ENCODE measurements at regions not wholly inside any gene's neighbourhood (a gene's known extent, or its start where the extent isn't known, plus 50 kb on each side); places are given as distances from the start of the nearest gene placed in this dataset.

DNA sequence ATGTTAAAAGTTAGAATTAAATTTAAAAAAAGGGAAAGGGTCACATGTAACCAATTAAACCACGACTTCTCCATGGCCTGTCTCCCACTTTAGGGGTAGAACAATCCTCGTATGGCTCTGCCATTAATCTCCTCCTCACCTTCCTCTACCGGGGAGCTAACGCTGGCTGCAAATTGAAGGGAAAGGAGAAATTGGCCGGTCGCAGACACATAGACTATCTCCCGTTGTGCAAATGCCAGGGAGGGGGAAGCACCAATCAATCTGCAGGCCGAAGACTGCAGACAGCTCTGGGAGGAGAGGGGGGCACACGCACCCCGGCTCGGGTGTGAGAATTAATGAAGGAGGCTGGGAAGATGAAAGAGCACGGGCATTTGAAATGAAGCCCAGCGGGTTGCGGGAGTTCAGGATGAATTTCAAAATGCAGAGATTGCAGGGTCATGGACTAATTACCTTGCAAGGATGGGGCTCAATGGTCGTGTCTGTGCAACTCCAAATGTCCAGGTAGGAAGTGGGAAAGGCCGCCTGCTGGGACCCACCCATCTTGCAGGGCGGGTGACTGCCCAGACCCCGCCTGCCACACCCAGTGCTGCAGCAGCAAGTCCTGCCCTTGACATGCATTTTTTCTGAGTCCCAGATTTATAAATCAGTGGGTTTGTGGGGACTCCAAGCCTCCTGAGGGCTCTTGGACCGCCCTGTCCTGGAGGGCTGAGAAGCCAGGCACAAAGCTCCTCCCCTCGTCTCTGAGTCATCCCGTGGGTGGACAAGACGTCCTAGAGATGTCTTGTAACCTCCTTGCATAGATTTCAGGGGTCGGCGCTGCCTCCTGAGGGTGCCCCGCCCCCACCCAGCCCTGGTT is 534.2 kb downstream of the TBC1D22A start:
- Histone ChIP-seq H4K20me1 (ENCODE audit: insufficient read depth) (no peaks in the 10 kb centered on the region), H3K4me2 (ENCODE audit: low read length) (peak overlapping the region; percentile 33; the same call in 1 of the 2 replicates), H3K4me3 (replicated peaks in 1 of 2; ENCODE audit: low read depth in 1 of 2, low read length in 2 of 2) (no peak overlapping the region), H3K9me2 (ENCODE audit: insufficient read depth) (no peaks in the 10 kb centered on the region), H3K36me3 (ENCODE audit: control insufficient read depth in 1 of 2, insufficient read depth in 2 of 2, low read length in 2 of 2) (no peaks in the 10 kb centered on the region), H2AFZ (ENCODE audit: low read depth, low read length, poor library complexity, severe bottlenecking) (no peak overlapping the region), H3K79me2 (ENCODE audit: insufficient read depth, low read length) (no peaks in the 10 kb centered on the region), H3K27me3 (ENCODE audit: insufficient read depth, low read length) (no peaks in the 10 kb centered on the region), H3K27ac (ENCODE audit: low read depth, low read length) (no peak overlapping the region), H3K4me1 (ENCODE audit: control insufficient read depth in 1 of 2, insufficient read depth in 2 of 2, low read length in 2 of 2) (peaks cover 4 to 21% of the 10 kb centered on the region in 2 experiments; a peak in 3 of 4 replicates), H3K9ac (ENCODE audit: low read length) (no peak overlapping the region), H3K9me3 (ENCODE audit: control insufficient read depth in 1 of 2, insufficient read depth in 1 of 2, low read depth in 1 of 2, low read length in 2 of 2) (no peaks in the 10 kb centered on the region)
- ChIA-PET RAD21 (ENCODE audit: low non-redundant PET in 1 of 2, low total read pairs in 2 of 2, uncharacterized antibody in 2 of 2, unreplicated experiment in 2 of 2) (no interaction called here), CTCF (no interaction called here), POLR2A (no interaction called here)
- BruUV-seq (replicated peaks) = no TSS peak
- TF ChIP-seq FOSL1 (IDR thresholded peaks at IDR 0.05; ENCODE audit: low read depth) (no peak), ZNF274 (IDR thresholded peaks at IDR 0.05; ENCODE audit: low read depth, low read length) (no peak), ELF1 (IDR thresholded peaks at IDR 0.05; ENCODE audit: borderline replicate concordance, low read depth) (no peak), EGR1 (IDR thresholded peaks at IDR 0.05; ENCODE audit: low read depth) (0 out of 2 replicates have a peak, but pooled peaks have one; percentile 44), SRF (IDR thresholded peaks at IDR 0.05; ENCODE audit: low read depth) (no peak), POLR2A (IDR thresholded peaks at IDR 0.05; ENCODE audit: borderline replicate concordance, extremely low read depth, insufficient read depth, insufficient read length) (no peak), CTCF (IDR thresholded peaks at IDR 0.05 in 2 of 3, conservative IDR thresholded peaks at IDR 0.05 in 1 of 3; ENCODE audit: borderline replicate concordance in 1 of 3, insufficient read depth in 1 of 3, low read depth in 2 of 3, low read length in 2 of 3) (no peak), EZH2 (IDR thresholded peaks at IDR 0.05) (no peak)
- intact Hi-C loops (cut with micrococcal nuclease) = no loop called here
- ATAC-seq = peak; percentile 77
- DNase-seq (ENCODE audit: low read depth, low spot score) = no peak
